GM12872 (cell line): ENCODE measurements at regions not wholly inside any gene's neighbourhood (a gene's known extent, or its start where the extent isn't known, plus 50 kb on each side); places are given as distances from the start of the nearest gene placed in this dataset.

Experiments
- CTCF ChIP-seq: IDR thresholded peaks from 3 replicates; pipeline ENCODE4 v1.5.1; 2011; ENCODE audit warnings: low read depth, mild to moderate bottlenecking, low read length, moderate library complexity; ENCODE audit not compliant: insufficient read depth

GRCh38 chr3:147699175-147699838, 290.1 kb downstream of the ZIC1 start:
- no peak for TF ChIP-seq CTCF

- TF ChIP-seq CTCF, result no peak
These were observed 292.0 kb downstream of the ZIC1 start for GRCh38 chr3:147701195-147701594.

DNA sequence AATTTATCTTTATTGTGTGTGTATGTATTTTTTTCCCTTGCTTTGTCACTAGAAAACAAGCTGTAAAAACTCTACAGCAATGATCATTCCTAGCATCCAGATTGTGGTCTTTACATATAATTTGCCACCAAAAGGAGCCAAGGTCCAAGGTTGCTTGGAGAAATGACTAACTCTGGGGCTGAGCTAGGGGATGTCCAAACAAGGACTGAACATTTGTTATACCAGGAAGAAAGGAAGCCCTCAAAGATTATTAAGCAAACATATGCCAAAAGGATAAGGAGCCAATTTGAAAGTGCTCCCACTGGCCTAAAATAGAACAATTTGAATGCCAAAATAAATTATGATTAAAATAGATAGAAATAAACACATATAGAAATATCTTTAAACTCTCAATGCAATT, 293.3 kb downstream of the ZIC1 start:
- TF ChIP-seq CTCF, result no peak

DNA sequence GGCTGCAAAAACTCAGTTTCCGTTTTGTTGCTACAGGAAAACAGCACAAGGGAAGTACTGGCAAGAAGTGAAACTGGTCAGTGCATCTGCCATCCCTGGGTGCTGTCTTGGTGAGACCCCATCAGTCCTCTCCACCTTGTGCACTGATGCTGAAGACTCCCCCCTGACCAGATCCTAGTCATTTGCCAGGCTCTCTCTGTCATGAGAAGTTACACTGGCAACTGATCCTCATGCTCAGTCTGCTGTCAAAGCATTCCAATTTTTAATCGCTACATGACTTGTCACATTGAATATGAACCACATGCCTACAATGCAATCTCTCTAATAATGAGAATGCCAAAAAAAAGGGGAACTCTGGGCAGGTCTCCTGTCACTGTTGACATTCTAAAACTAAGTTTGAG, 296.5 kb downstream of the ZIC1 start:
- TF ChIP-seq CTCF, result no peak

- no peak for TF ChIP-seq CTCF
These were observed 303.2 kb downstream of the ZIC1 start for GRCh38 chr3:147712357-147712756.

DNA sequence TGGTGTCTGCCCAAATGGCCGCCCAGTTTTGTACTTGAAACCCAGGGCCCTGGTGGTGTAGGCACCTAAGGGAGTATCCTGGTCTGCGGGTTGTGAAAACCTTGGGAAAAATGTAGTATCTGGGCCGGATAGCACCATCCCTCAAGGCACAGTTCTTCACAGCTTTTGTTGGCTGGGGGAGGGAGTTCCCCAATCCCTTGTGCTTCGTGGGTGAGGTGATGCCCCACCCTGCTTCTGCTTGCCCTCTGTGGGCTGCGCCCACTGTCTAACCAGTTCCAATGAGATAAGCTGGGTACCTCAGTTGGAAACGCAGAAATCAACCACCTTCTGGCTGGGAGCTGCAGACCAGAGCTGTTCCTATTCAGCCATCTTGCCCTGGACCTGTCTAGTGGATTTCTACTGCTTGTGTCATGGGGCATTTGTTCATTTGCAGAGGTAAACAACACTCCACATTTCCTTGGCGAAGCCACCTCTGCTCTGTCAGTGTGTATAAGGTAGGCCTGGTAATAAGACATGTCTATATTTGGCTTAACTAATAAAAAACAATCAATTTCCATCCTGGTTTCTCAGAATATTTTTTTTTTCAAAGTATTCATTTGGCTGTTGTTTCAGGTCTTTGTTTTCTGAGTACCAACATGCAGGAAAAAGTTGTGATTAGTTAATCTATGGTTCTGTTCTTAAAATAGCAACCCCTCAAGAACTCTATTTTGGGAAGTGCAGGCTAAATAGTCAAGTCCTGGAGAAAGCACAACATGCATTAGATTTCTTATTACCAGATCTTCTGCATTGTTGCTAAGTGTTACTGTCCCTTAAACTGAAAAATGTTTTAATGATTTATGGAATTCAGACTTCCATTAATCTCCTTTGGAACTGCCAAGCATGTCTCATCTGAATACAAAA, 304.3 kb downstream of the ZIC1 start:
- no peak for TF ChIP-seq CTCF

DNA sequence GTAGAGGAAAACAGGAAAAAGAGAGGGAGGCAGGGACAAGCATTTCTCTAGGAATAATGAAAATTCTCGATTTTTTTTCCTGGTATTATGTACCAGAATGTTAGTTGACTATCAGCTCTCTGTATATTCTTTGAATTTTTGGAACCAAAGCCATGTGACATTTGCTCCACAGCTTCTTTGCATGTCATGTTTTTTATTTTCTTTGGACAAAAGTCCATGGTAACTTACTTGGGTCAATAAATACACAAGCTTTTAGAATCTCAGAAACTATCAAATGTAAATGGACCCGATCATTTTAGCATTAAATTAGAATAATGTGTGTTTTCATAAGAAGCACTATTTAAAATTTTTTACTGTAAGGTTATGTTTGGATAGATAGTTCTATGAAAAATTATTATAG, 320.5 kb downstream of the ZIC1 start:
- TF ChIP-seq CTCF, result no peak
